Activated naive CD4-positive, alpha-beta T cell treated with anti-CD3 and anti-CD28 coated beads, Interleukin-2, amount 10 ng/mL, durations not matched to agents 7 days and 5 days (primary cell): ENCODE measurements at regions not wholly inside any gene's neighbourhood (a gene's known extent, or its start where the extent isn't known, plus 50 kb on each side); places are given as distances from the start of the nearest gene placed in this dataset.
"Not testable (repeated sequence)": the region's sequence is repeated elsewhere in the genome, so short reads cannot be mapped to it uniquely, and the experiment has no call there.

Experiments used
- CTCF ChIA-PET: fragments of 350-600 bp; sonication (Branson Sonifier 250); formaldehyde crosslinking; loops from one replicate; lab custom pipeline; 2021; ENCODE audit warnings: antibody characterized with exemption; lab: Charles Lee
- DNase-seq: peaks from one replicate; pipeline ENCODE4 v3.0.0-alpha.2; 2020
- H3K27ac Mint-ChIP-seq: one replicate; pipeline ENCODE4 v1.8.0; 2021; ENCODE audit warnings: mild to moderate bottlenecking, moderate library complexity, mixed read lengths
- H3K27me3 Mint-ChIP-seq: one replicate; pipeline ENCODE4 v1.8.0; 2021; ENCODE audit warnings: mild to moderate bottlenecking, mixed read lengths
- H3K36me3 Mint-ChIP-seq: one replicate; pipeline ENCODE4 v1.8.0; 2021; ENCODE audit warnings: mixed read lengths
- H3K4me1 Mint-ChIP-seq: one replicate; pipeline ENCODE4 v1.8.0; 2021; ENCODE audit warnings: mixed read lengths
- H3K4me3 Mint-ChIP-seq: one replicate; pipeline ENCODE4 v1.8.0; 2021; ENCODE audit warnings: mild to moderate bottlenecking, moderate library complexity, mixed read lengths
- H3K9me3 Mint-ChIP-seq: one replicate; pipeline ENCODE4 v1.8.0; 2021; ENCODE audit warnings: mixed read lengths

DNA sequence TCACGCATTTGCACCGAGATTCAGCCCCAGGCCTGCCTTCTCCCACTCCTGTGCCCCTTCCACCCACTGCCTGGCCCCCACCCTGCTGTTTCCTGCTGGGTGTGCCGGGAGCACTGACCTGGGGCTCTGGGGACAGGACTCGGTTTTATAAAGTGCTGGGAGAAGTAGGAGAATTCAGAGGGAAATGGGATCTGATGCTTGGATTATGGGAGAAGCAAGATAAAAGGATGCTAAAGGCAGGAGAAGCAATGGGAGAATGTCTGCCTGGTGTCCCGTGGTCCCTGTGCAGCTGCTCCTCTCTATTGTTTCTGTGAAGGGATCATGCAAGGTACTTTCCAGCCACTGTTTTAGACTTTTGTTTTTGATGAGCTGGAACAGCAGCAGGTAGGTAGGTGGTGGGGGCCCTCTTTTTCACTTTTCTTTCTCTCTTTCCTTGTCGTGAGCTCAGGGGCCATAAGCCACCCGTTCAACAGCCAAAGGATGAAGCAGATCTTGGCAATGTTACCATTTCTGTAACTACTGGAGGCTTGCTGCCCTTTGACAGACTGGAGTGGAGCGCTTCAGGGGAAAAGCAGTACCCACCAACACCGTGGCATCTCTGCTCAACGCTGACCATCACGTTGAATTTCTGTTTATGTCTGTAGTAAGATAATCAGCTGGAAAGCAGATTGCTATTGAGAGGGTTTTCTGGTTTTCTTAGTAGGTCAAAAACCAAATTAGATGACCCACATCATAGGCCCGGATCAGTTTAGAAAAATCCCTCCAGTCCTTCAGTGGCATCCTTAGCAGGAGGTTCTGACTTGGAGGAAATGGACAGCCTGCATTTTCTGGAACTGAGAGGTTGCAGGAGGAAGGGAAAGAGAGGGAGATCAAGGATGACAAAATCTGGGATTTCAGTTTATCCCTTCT, 63.8 kb upstream of the ENPP6 start:
- CTCF ChIA-PET: interaction anchor here (0.5 to 7.0 kb wide), 6 partner anchors 15 to 319 kb away, joined by 3 to 115 read pairs (median 3); no protein-coding TSS in a partner anchor
- Mint-ChIP-seq H3K9me3 (peaks cover 12% of the 10 kb centered on the region), H3K27ac (peak overlapping the region; percentile 76), H3K36me3 (peaks cover 8% of the 10 kb centered on the region), H3K4me3 (no peak overlapping the region), H3K4me1 (peaks cover 50% of the 10 kb centered on the region), H3K27me3 (no peaks in the 10 kb centered on the region)
- DNase-seq: no peak

DNA sequence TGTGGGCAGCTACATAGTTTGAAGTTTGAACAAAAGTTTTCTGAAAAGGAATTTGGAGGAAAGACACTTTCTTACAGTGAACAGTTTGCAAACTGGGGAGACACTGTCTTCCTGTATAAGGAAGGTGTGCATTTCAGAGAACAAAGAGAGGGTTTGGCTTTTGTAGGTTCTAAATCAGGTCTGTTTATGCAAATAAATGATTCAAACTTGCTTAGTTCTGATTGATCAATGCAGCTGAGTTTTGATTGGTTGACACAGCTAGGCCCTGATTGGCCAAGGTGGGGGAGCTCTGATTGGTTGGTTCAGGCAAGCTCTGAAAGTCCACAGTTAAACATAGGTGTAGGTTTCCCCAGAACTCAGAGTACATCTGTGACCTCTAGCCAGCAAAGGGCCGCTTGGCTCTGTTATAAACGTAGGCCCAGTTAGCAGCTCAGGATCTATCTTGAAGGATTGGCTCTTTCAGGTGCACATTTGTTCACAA, 63.0 kb upstream of the ENPP6 start:
- DNase-seq: no peak
- H3K27me3 Mint-ChIP-seq: no peaks in the 10 kb centered on the region
- peaks cover 11% of the 10 kb centered on the region for H3K36me3 Mint-ChIP-seq
- H3K9me3 Mint-ChIP-seq: peaks cover 15% of the 10 kb centered on the region
- CTCF ChIA-PET: interaction anchor here (0.9 to 7.0 kb wide), 3 partner anchors 14 to 256 kb away, joined by 3 to 115 read pairs (median 24); no protein-coding TSS in a partner anchor
- peak overlapping the region; percentile 76 for H3K27ac Mint-ChIP-seq
- H3K4me3 Mint-ChIP-seq: no peak overlapping the region
- H3K4me1 Mint-ChIP-seq: peaks cover 49% of the 10 kb centered on the region

DNA sequence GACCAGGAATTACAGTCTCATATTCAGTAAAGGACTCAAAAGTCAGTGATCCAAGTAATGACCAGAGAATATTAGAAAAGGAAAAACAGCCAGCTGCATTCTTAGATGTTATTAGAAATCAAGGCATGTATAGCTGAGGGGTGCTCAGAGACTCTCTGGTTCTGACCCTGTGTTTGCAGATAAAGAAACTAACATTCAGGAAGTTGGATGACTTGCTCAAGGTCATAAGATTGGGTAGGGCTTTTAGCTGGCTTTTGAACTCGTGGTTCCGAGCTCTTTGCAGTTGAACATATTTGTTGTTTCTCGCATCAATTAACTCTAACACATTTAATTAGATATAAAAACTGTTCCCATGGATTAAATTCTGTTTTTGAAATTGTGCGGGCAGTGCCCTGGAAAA, 62.5 kb upstream of the ENPP6 start:
- Mint-ChIP-seq H3K9me3 (peaks cover 15% of the 10 kb centered on the region), H3K27ac (peak overlapping the region; percentile 76), H3K4me1 (peaks cover 47% of the 10 kb centered on the region), H3K36me3 (peaks cover 11% of the 10 kb centered on the region), H3K27me3 (no peaks in the 10 kb centered on the region), H3K4me3 (no peak overlapping the region)
- CTCF ChIA-PET: interaction anchor here (0.9 to 7.0 kb wide), 3 partner anchors 14 to 256 kb away, joined by 3 to 115 read pairs (median 24); no protein-coding TSS in a partner anchor
- DNase-seq: no peak

GRCh38 chr4:184279496-184280061, 61.9 kb upstream of the ENPP6 start:
- Mint-ChIP-seq H3K9me3 (peaks cover 15% of the 10 kb centered on the region), H3K4me1 (peaks cover 45% of the 10 kb centered on the region), H3K27ac (peak overlapping the region; percentile 22), H3K36me3 (peaks cover 11% of the 10 kb centered on the region), H3K27me3 (no peaks in the 10 kb centered on the region), H3K4me3 (no peak overlapping the region)
- CTCF ChIA-PET: interaction anchor here (7.0 kb wide), 1 partner anchor 13 kb away, joined by 115 read pairs; no protein-coding TSS in a partner anchor
- no peak for DNase-seq

GRCh38 chr4:184277769-184278168, 60.1 kb upstream of the ENPP6 start:
- DNase-seq, H3K4me3 Mint-ChIP-seq, H3K27ac Mint-ChIP-seq, CTCF ChIA-PET, H3K27me3 Mint-ChIP-seq: not testable (repeated sequence)
- Mint-ChIP-seq H3K4me1 (peaks cover 33% of the 10 kb centered on the region), H3K9me3 (peaks cover 15% of the 10 kb centered on the region), H3K36me3 (peaks cover 11% of the 10 kb centered on the region)

DNA sequence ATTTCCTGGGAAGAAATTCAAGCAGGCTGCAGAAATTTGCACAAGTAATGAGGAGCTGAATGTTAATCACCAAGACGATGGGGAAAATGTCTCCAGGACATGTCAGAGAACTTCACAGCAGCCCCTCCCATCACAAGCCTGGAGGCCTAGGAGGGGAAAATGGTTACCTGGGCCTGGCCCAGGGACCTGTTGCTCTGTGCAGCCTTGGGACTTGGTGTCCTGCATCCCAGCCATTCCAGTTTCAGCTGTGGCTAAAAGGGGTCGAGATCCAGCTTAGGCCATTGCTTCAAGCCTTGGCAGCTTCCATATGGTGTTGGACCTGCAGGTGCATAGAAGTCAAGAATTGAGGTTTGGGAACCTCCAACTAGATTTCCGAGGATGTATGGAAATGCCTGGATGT, 59.3 kb upstream of the ENPP6 start:
- H3K4me3 Mint-ChIP-seq, H3K27ac Mint-ChIP-seq, CTCF ChIA-PET, DNase-seq, H3K27me3 Mint-ChIP-seq: not testable (repeated sequence)
- H3K9me3 Mint-ChIP-seq: peaks cover 15% of the 10 kb centered on the region
- peaks cover 11% of the 10 kb centered on the region for H3K36me3 Mint-ChIP-seq
- H3K4me1 Mint-ChIP-seq: peaks cover 26% of the 10 kb centered on the region

- H3K27me3 Mint-ChIP-seq, H3K27ac Mint-ChIP-seq, DNase-seq, H3K4me3 Mint-ChIP-seq, CTCF ChIA-PET: not testable (repeated sequence)
- peaks cover 15% of the 10 kb centered on the region for H3K9me3 Mint-ChIP-seq
- peaks cover 11% of the 10 kb centered on the region for H3K36me3 Mint-ChIP-seq
- H3K4me1 Mint-ChIP-seq: peaks cover 19% of the 10 kb centered on the region
These were observed 58.7 kb upstream of the ENPP6 start for GRCh38 chr4:184276346-184276745.

- peaks cover 11% of the 10 kb centered on the region for H3K36me3 Mint-ChIP-seq
- no peaks in the 10 kb centered on the region for H3K27me3 Mint-ChIP-seq
- peaks cover 15% of the 10 kb centered on the region for H3K9me3 Mint-ChIP-seq
- peaks cover 14% of the 10 kb centered on the region for H3K4me1 Mint-ChIP-seq
- H3K27ac Mint-ChIP-seq: no peak overlapping the region
- no peak overlapping the region for H3K4me3 Mint-ChIP-seq
- CTCF ChIA-PET: no interaction called here
- no peak for DNase-seq
These were observed 58.1 kb upstream of the ENPP6 start for GRCh38 chr4:184275766-184276165.

DNA sequence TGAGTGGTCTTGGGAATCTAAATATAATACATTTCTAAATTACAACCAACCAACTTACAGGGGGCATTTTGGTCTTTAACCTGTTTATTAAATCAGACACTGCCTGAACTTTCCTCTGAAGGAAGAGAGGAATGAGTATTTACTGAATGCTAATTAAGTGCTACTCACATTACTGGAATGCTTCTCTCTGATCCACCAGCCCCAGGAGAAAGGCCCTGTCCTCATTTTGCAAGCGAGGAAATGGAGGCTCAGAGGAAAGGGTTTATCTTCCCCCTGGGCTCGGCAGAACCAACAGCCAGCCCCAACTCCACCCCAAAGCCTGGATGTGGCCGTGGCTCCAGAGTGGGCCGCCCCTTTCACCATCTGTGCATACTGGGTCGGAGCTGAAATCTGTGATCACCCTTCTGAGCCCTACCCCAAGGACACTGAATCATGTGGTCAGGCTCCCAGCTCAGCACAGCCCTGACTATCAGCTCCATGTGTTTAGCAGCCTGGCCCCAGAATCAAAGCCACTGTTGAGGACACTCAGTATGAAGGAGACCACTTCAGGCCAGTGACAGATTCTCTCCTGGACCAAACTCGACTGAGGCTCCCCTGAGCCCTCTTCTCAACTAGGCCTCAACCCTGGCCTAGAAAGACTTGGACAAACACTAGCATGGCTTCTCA, 56.7 kb upstream of the ENPP6 start:
- Mint-ChIP-seq H3K36me3 (peaks cover 8% of the 10 kb centered on the region), H3K9me3 (peaks cover 16% of the 10 kb centered on the region), H3K27me3 (no peaks in the 10 kb centered on the region), H3K4me3 (no peak overlapping the region), H3K4me1 (peaks cover 14% of the 10 kb centered on the region), H3K27ac (no peak overlapping the region)
- CTCF ChIA-PET: interaction anchor here (1.8 kb wide), 1 partner anchor 10 kb away, joined by 6 read pairs; no protein-coding TSS in a partner anchor
- no peak for DNase-seq

- H3K4me3 Mint-ChIP-seq: no peak overlapping the region
- CTCF ChIA-PET: interaction anchor here (1.8 kb wide), 1 partner anchor 9 kb away, joined by 6 read pairs; no protein-coding TSS in a partner anchor
- no peak for DNase-seq
- no peak overlapping the region for H3K27ac Mint-ChIP-seq
- no peaks in the 10 kb centered on the region for H3K27me3 Mint-ChIP-seq
- peaks cover 24% of the 10 kb centered on the region for H3K4me1 Mint-ChIP-seq
- peaks cover 7% of the 10 kb centered on the region for H3K36me3 Mint-ChIP-seq
- H3K9me3 Mint-ChIP-seq: peaks cover 15% of the 10 kb centered on the region
These were observed 55.8 kb upstream of the ENPP6 start for GRCh38 chr4:184273166-184274147.

- H3K4me1 Mint-ChIP-seq: peaks cover 45% of the 10 kb centered on the region
- H3K4me3 Mint-ChIP-seq: no peak overlapping the region
- CTCF ChIA-PET: interaction anchor here (3.3 to 9.0 kb wide), 2 partner anchors 11 to 17 kb away, joined by 13 to 115 read pairs; no protein-coding TSS in a partner anchor
- H3K9me3 Mint-ChIP-seq: peaks cover 2% of the 10 kb centered on the region
- DNase-seq: no peak
- no peaks in the 10 kb centered on the region for H3K27me3 Mint-ChIP-seq
- H3K36me3 Mint-ChIP-seq: no peaks in the 10 kb centered on the region
- H3K27ac Mint-ChIP-seq: no peak overlapping the region
These were observed 53.2 kb upstream of the ENPP6 start for GRCh38 chr4:184270808-184271413.

- DNase-seq: no peak
- Mint-ChIP-seq H3K9me3 (peaks cover 2% of the 10 kb centered on the region), H3K36me3 (no peaks in the 10 kb centered on the region), H3K27ac (peak overlapping the region; percentile 24), H3K27me3 (no peaks in the 10 kb centered on the region), H3K4me3 (no peak overlapping the region), H3K4me1 (peaks cover 55% of the 10 kb centered on the region)
- CTCF ChIA-PET: interaction anchor here (1.4 to 9.0 kb wide), 4 partner anchors 12 to 265 kb away, joined by 4 to 115 read pairs (median 10); no protein-coding TSS in a partner anchor
These were observed 52.3 kb upstream of the ENPP6 start for GRCh38 chr4:184269879-184270430.
